Testis (tissue), 2 donors: ENCODE measurements at regions not wholly inside any gene's neighbourhood (a gene's known extent, or its start where the extent isn't known, plus 50 kb on each side); places are given as distances from the start of the nearest gene placed in this dataset.

Source experiments
- POLR2A ChIP-seq: fragments of 450-650 bp; IDR thresholded peaks from one replicate; pipeline ENCODE4 v1.6.1; 2017; ENCODE audit warnings: antibody characterized with exemption, mild to moderate bottlenecking, moderate library complexity
- TF ChIP-seq, protein P1 (sequence below), 3 experiments: fragments of 450-650 bp in 2 of 3; fragments of 200-600 bp in 1 of 3; sonication (generic) in 1 of 3; IDR thresholded peaks; one replicate each; pipeline ENCODE4 v1.5.1; 2016 to 2019; ENCODE audit warnings: antibody characterized with exemption in 3 of 3, mild to moderate bottlenecking in 2 of 3, moderate library complexity in 1 of 3

GRCh38 chr3:22988566-22988965 lies 214.6 kb upstream of the UBE2E2 start:
- TF ChIP-seq, protein P1, sequence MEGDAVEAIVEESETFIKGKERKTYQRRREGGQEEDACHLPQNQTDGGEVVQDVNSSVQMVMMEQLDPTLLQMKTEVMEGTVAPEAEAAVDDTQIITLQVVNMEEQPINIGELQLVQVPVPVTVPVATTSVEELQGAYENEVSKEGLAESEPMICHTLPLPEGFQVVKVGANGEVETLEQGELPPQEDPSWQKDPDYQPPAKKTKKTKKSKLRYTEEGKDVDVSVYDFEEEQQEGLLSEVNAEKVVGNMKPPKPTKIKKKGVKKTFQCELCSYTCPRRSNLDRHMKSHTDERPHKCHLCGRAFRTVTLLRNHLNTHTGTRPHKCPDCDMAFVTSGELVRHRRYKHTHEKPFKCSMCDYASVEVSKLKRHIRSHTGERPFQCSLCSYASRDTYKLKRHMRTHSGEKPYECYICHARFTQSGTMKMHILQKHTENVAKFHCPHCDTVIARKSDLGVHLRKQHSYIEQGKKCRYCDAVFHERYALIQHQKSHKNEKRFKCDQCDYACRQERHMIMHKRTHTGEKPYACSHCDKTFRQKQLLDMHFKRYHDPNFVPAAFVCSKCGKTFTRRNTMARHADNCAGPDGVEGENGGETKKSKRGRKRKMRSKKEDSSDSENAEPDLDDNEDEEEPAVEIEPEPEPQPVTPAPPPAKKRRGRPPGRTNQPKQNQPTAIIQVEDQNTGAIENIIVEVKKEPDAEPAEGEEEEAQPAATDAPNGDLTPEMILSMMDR (IDR thresholded peaks at IDR 0.05), result no peak
- no peak for TF ChIP-seq POLR2A
